Body of pancreas (tissue), 4 donors: ENCODE measurements at regions not wholly inside any gene's neighbourhood (a gene's known extent, or its start where the extent isn't known, plus 50 kb on each side); places are given as distances from the start of the nearest gene placed in this dataset.

Experiments
- CTCF ChIP-seq, 7 experiments: fragments of 450-650 bp in 4 of 7; fragments of 200-600 bp in 3 of 7; sonication (generic) in 3 of 7; IDR thresholded peaks; one replicate each; pipeline ENCODE4 v1.5.1; 2016 to 2019; ENCODE audit warnings: antibody characterized with exemption in 7 of 7
- POLR2A ChIP-seq, 3 donors: fragments of 450-650 bp; IDR thresholded peaks; one replicate each; pipeline ENCODE4 v1.6.1; 2016; ENCODE audit warnings: antibody characterized with exemption in 3 of 3, mild to moderate bottlenecking in 2 of 3

GRCh38 chr15:75151214-75152128 lies 50.2 kb upstream of the C15orf39 start:
- TF ChIP-seq CTCF (IDR thresholded peaks at IDR 0.05): no peak
- TF ChIP-seq POLR2A (IDR thresholded peaks at IDR 0.05): no peak
